Liver (tissue), 8 donors: ENCODE measurements at regions not wholly inside any gene's neighbourhood (a gene's known extent, or its start where the extent isn't known, plus 50 kb on each side); places are given as distances from the start of the nearest gene placed in this dataset.

Source experiments
- DNase-seq: peaks from one replicate; pipeline ENCODE4 v3.0.0-alpha.2; 2017; ENCODE audit warnings: low spot score
- H3K27ac ChIP-seq, 2 donors: one replicate each; pipeline ENCODE4 v1.7.0; 2013; ENCODE audit warnings: inconsistent platforms in 2 of 2, low read length in 2 of 2, control low read depth in 1 of 2, low read depth in 1 of 2, mild to moderate bottlenecking in 1 of 2
- H3K27me3 ChIP-seq, 4 donors: one replicate each; pipeline versions ENCODE4 v1.6.1 to v1.7.0; 2013; ENCODE audit warnings: low read length in 3 of 4, inconsistent platforms in 1 of 4, mild to moderate bottlenecking in 1 of 4, moderate library complexity in 1 of 4; ENCODE audit not compliant: control insufficient read depth in 4 of 4, insufficient read depth in 4 of 4
- H3K36me3 ChIP-seq, 4 donors: one replicate each; pipeline versions ENCODE4 v1.6.1 to v1.7.0; 2013; ENCODE audit warnings: low read length in 3 of 4, mild to moderate bottlenecking in 3 of 4, low read depth in 1 of 4, moderate library complexity in 1 of 4; ENCODE audit not compliant: control insufficient read depth in 4 of 4, insufficient read depth in 3 of 4
- H3K4me1 ChIP-seq, 4 donors: one replicate each; pipeline versions ENCODE4 v1.6.1 to v1.7.0; 2013; ENCODE audit warnings: low read length in 3 of 4, mild to moderate bottlenecking in 3 of 4, moderate library complexity in 1 of 4; ENCODE audit not compliant: control insufficient read depth in 4 of 4, insufficient read depth in 4 of 4
- H3K4me3 ChIP-seq, 3 donors: one replicate each; pipeline versions ENCODE4 v1.6.1 to v1.7.0; 2013; ENCODE audit warnings: low read length in 3 of 3, control low read depth in 1 of 3, low read depth in 1 of 3, mild to moderate bottlenecking in 1 of 3
- H3K9ac ChIP-seq, 2 donors: one replicate each; pipeline ENCODE4 v1.7.0; 2013; ENCODE audit warnings: low read length in 2 of 2, mild to moderate bottlenecking in 2 of 2, moderate library complexity in 2 of 2, control low read depth in 1 of 2, low read depth in 1 of 2
- H3K9me3 ChIP-seq, 4 donors: one replicate each; pipeline versions ENCODE4 v1.6.1 to v1.7.0; 2013; ENCODE audit warnings: low read length in 3 of 4; ENCODE audit not compliant: control insufficient read depth in 4 of 4
- EGR1 ChIP-seq, 2 donors: IDR thresholded peaks; 2 replicates each; pipeline ENCODE4 v1.6.1; 2016 to 2018; ENCODE audit warnings: antibody characterized with exemption in 2 of 2, low read depth in 2 of 2
- FOXA1 ChIP-seq: IDR thresholded peaks from 2 replicates; pipeline ENCODE4 v1.6.1; 2016; ENCODE audit warnings: antibody characterized with exemption
- FOXA2 ChIP-seq: IDR thresholded peaks from 2 replicates; pipeline ENCODE4 v1.6.1; 2016; ENCODE audit warnings: antibody characterized with exemption
- GABPA ChIP-seq, 2 donors: IDR thresholded peaks in 1 of 2; conservative IDR thresholded peaks in 1 of 2; 2 replicates each; pipeline ENCODE4 v1.6.1; 2016; ENCODE audit warnings: antibody characterized with exemption in 2 of 2, mild to moderate bottlenecking in 1 of 2, moderate library complexity in 1 of 2
- HNF4A ChIP-seq, 2 donors: conservative IDR thresholded peaks; 2 replicates each; pipeline ENCODE4 v1.6.1; 2016; ENCODE audit warnings: antibody characterized with exemption in 2 of 2, mild to moderate bottlenecking in 2 of 2
- HNF4G ChIP-seq: IDR thresholded peaks from 2 replicates; pipeline ENCODE4 v1.6.1; 2016; ENCODE audit warnings: antibody characterized with exemption
- JUND ChIP-seq, 2 donors: IDR thresholded peaks; 2 replicates each; pipeline ENCODE4 v1.6.1; 2016; ENCODE audit warnings: antibody characterized with exemption in 2 of 2
- NR2F2 ChIP-seq: IDR thresholded peaks from 2 replicates; pipeline ENCODE4 v1.6.1; 2016; ENCODE audit warnings: antibody characterized with exemption
- RAD21 ChIP-seq, 2 donors: IDR thresholded peaks; 2 replicates each; pipeline ENCODE4 v1.6.1; 2016; ENCODE audit warnings: antibody characterized with exemption in 2 of 2, mild to moderate bottlenecking in 2 of 2
- RXRA ChIP-seq, 2 donors: IDR thresholded peaks; 2 replicates each; pipeline ENCODE4 v1.6.1; 2017 to 2018; ENCODE audit warnings: antibody characterized with exemption in 2 of 2, mild to moderate bottlenecking in 1 of 2
- SP1 ChIP-seq: IDR thresholded peaks from 2 replicates; pipeline ENCODE4 v1.6.1; 2018; ENCODE audit warnings: antibody characterized with exemption, mild to moderate bottlenecking
- TAF1 ChIP-seq: conservative IDR thresholded peaks from 2 replicates; pipeline ENCODE4 v1.6.1; 2016; ENCODE audit warnings: antibody characterized with exemption, mild to moderate bottlenecking
- YY1 ChIP-seq: IDR thresholded peaks from 2 replicates; pipeline ENCODE4 v1.6.1; 2016; ENCODE audit warnings: antibody characterized with exemption, mild to moderate bottlenecking
- WGBS: extraction: QIAGEN DNeasy Blood & Tissue Kit; methylation state at CpG from one replicate; pipeline ENCODE4 v1.1.7; 2013; 5-methylcytosine and 5-hydroxymethylcytosine counted together
- TF ChIP-seq, protein P1 (sequence below): IDR thresholded peaks from 2 replicates; pipeline ENCODE4 v1.6.1; 2016; ENCODE audit warnings: antibody characterized with exemption, mild to moderate bottlenecking
- TF ChIP-seq, protein P2 (sequence below): IDR thresholded peaks from 2 replicates; pipeline ENCODE4 v1.6.1; 2016; ENCODE audit warnings: antibody characterized with exemption
- TF ChIP-seq, protein P3 (sequence below): IDR thresholded peaks from 2 replicates; pipeline ENCODE4 v1.6.1; 2016; ENCODE audit warnings: antibody characterized with exemption
- TF ChIP-seq, protein P4 (sequence below): IDR thresholded peaks from 2 replicates; pipeline ENCODE4 v1.6.1; 2016; ENCODE audit warnings: antibody characterized with exemption
- TF ChIP-seq, protein P5 (sequence below): fragments of 150-350 bp; IDR thresholded peaks from 2 replicates; pipeline ENCODE4 v1.5.1; 2017; ENCODE audit warnings: improper control_type of control experiment, low read depth, low read length; ENCODE audit not compliant: missing input control
- donor health status: healthy.
- donor health status: healthy.
- donor health status: healthy.
- donor health status: healthy.
- donor health status: healthy.

DNA sequence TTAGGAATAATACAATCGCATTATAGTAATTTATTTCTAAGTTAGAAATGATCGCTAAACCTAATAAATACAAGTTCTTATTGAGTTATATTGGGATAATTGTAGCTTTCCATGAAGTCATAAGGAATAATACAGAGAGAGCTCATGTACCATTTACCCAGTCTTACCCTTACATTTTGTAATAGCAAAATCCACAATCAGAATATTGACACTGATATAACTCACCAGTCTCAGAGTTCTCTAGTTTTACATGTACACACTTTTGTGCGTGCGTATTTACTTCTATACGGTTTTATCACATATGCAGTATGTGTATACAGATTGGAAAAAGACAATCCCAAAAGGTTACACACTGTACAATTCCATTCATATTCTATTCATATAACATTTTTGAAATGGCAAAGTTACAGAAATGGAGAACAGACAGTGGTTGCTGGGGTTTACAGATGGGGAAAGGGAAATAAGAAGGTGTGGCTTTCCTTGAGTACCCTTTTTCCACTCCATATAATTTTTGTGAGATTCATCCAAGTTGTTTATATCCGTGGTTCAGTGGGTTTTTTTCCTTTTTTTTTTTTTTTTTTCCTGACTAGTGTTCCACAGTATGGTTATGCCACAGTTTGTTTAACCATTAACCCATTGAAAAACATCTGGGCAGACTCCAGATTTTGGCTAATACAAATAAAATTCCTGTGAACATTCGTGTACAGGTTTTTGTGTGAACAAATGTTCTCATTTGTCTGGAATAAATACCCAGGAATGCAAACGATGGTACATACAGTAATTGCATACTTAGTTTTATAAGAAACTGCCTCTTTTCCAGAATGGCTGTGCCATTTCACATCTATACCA is 117.2 kb downstream of the HNMT start:
- Histone ChIP-seq H3K27ac (peak overlapping the region; percentile 77 to 81), H3K9me3 (no peaks in the 10 kb centered on the region), H3K9ac (peak overlapping the region in 1 of 2 donors; percentile 54), H3K4me3 (peak overlapping the region in 1 of 3 donors; percentile 17), H3K27me3 (no peaks in the 10 kb centered on the region), H3K36me3 (no peaks in the 10 kb centered on the region), H3K4me1 (peaks cover 0 to 20% (median 3%) of the 10 kb centered on the region in 4 donors)
- DNase-seq = no peak
- peak; percentile 8 for TF ChIP-seq SP1
- TF ChIP-seq, protein P1, sequence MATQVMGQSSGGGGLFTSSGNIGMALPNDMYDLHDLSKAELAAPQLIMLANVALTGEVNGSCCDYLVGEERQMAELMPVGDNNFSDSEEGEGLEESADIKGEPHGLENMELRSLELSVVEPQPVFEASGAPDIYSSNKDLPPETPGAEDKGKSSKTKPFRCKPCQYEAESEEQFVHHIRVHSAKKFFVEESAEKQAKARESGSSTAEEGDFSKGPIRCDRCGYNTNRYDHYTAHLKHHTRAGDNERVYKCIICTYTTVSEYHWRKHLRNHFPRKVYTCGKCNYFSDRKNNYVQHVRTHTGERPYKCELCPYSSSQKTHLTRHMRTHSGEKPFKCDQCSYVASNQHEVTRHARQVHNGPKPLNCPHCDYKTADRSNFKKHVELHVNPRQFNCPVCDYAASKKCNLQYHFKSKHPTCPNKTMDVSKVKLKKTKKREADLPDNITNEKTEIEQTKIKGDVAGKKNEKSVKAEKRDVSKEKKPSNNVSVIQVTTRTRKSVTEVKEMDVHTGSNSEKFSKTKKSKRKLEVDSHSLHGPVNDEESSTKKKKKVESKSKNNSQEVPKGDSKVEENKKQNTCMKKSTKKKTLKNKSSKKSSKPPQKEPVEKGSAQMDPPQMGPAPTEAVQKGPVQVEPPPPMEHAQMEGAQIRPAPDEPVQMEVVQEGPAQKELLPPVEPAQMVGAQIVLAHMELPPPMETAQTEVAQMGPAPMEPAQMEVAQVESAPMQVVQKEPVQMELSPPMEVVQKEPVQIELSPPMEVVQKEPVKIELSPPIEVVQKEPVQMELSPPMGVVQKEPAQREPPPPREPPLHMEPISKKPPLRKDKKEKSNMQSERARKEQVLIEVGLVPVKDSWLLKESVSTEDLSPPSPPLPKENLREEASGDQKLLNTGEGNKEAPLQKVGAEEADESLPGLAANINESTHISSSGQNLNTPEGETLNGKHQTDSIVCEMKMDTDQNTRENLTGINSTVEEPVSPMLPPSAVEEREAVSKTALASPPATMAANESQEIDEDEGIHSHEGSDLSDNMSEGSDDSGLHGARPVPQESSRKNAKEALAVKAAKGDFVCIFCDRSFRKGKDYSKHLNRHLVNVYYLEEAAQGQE = peak; percentile 24
- TF ChIP-seq JUND (IDR thresholded peaks at IDR 0.05) = no peak
- no peak for TF ChIP-seq TAF1
- TF ChIP-seq NR2F2 = no peak
- no peak for TF ChIP-seq FOXA1
- TF ChIP-seq RAD21 (IDR thresholded peaks at IDR 0.05) = peak; percentile 30 to 40
- TF ChIP-seq, protein P2, sequence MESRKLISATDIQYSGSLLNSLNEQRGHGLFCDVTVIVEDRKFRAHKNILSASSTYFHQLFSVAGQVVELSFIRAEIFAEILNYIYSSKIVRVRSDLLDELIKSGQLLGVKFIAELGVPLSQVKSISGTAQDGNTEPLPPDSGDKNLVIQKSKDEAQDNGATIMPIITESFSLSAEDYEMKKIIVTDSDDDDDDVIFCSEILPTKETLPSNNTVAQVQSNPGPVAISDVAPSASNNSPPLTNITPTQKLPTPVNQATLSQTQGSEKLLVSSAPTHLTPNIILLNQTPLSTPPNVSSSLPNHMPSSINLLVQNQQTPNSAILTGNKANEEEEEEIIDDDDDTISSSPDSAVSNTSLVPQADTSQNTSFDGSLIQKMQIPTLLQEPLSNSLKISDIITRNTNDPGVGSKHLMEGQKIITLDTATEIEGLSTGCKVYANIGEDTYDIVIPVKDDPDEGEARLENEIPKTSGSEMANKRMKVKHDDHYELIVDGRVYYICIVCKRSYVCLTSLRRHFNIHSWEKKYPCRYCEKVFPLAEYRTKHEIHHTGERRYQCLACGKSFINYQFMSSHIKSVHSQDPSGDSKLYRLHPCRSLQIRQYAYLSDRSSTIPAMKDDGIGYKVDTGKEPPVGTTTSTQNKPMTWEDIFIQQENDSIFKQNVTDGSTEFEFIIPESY = peak; percentile 26
- TF ChIP-seq, protein P3, sequence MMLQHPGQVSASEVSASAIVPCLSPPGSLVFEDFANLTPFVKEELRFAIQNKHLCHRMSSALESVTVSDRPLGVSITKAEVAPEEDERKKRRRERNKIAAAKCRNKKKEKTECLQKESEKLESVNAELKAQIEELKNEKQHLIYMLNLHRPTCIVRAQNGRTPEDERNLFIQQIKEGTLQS = no peak
- TF ChIP-seq, protein P4, sequence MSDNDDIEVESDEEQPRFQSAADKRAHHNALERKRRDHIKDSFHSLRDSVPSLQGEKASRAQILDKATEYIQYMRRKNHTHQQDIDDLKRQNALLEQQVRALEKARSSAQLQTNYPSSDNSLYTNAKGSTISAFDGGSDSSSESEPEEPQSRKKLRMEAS = no peak
- peak; percentile 39 for TF ChIP-seq YY1
- TF ChIP-seq GABPA (IDR thresholded peaks at IDR 0.05 in 1 of 2, conservative IDR thresholded peaks at IDR 0.05 in 1 of 2) = no peak
- no peak for TF ChIP-seq FOXA2
- peak; percentile 31 to 41 for TF ChIP-seq HNF4A (conservative IDR thresholded peaks at IDR 0.05)
- no peak for TF ChIP-seq HNF4G
- TF ChIP-seq RXRA (IDR thresholded peaks at IDR 0.05) = no peak
- TF ChIP-seq EGR1 (IDR thresholded peaks at IDR 0.05; ENCODE audit: low read depth in 2 of 2) = no peak
- TF ChIP-seq, protein P5, sequence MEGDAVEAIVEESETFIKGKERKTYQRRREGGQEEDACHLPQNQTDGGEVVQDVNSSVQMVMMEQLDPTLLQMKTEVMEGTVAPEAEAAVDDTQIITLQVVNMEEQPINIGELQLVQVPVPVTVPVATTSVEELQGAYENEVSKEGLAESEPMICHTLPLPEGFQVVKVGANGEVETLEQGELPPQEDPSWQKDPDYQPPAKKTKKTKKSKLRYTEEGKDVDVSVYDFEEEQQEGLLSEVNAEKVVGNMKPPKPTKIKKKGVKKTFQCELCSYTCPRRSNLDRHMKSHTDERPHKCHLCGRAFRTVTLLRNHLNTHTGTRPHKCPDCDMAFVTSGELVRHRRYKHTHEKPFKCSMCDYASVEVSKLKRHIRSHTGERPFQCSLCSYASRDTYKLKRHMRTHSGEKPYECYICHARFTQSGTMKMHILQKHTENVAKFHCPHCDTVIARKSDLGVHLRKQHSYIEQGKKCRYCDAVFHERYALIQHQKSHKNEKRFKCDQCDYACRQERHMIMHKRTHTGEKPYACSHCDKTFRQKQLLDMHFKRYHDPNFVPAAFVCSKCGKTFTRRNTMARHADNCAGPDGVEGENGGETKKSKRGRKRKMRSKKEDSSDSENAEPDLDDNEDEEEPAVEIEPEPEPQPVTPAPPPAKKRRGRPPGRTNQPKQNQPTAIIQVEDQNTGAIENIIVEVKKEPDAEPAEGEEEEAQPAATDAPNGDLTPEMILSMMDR = no peak
- WGBS = 42% methylated on average over 8 of the region's 8 CpGs
